ENCODE measurements at regions not wholly inside any gene's neighbourhood (a gene's known extent, or its start where the extent isn't known, plus 50 kb on each side); places are given as distances from the start of the nearest gene placed in this dataset.
A peak's percentile ranks its signal among the peaks of the same experiment; 100 is the strongest.

GRCh38 chrX:134746410-134746785 is 50.6 kb downstream of the PABIR2 start (continued):
- no peak for TF ChIP-seq CHD2 (IDR thresholded peaks at IDR 0.05; ENCODE audit: low read length, partially characterized antibody)
- TF ChIP-seq NFIC (IDR thresholded peaks at IDR 0.05; ENCODE audit: borderline replicate concordance): peak; percentile 91
- peak; percentile 20; the same call in 1 of the 2 replicates for TF ChIP-seq FOSL2 (IDR thresholded peaks at IDR 0.05; ENCODE audit: borderline replicate concordance, low read depth)
- no peak for TF ChIP-seq IRF3 (IDR thresholded peaks at IDR 0.05; ENCODE audit: low read depth, low read length)
- TF ChIP-seq GABPA (IDR thresholded peaks at IDR 0.05; ENCODE audit: low read depth): no peak
- peak; percentile 90 for TF ChIP-seq PBX3 (IDR thresholded peaks at IDR 0.05)
- no peak for TF ChIP-seq SMC3 (IDR thresholded peaks at IDR 0.05; ENCODE audit: low read depth, low read length)
- no peak for TF ChIP-seq REST (IDR thresholded peaks at IDR 0.05; ENCODE audit: low read depth, low read length)

GRCh38 chrX:134745636-134746409 is 51.2 kb downstream of the PABIR2 start:
- no peaks in the 10 kb centered on the region for H3F3A ChIP-seq (replicated peaks; ENCODE audit: insufficient read depth)
- no peaks in the 10 kb centered on the region for H4K20me1 ChIP-seq (ENCODE audit: insufficient read depth)
- H3K4me3 ChIP-seq (ENCODE audit: low read depth in 2 of 2, low read length in 1 of 2): no peak overlapping the region
- peak overlapping the region in 1 of 2 experiments; percentile 22; a peak in 1 of 4 replicates for H3K27ac ChIP-seq (ENCODE audit: low read depth in 2 of 2, low read length in 1 of 2)
- H3K36me3 ChIP-seq (replicated peaks in 1 of 2; ENCODE audit: control insufficient read depth in 1 of 2, insufficient read depth in 2 of 2, low read length in 1 of 2): no peaks in the 10 kb centered on the region
- no peaks in the 10 kb centered on the region for H3K4me1 ChIP-seq (ENCODE audit: control insufficient read depth in 1 of 2, insufficient read depth in 2 of 2, low read depth in 1 of 2, low read length in 1 of 2)
- H3K27me3 ChIP-seq (ENCODE audit: insufficient read depth): no peaks in the 10 kb centered on the region
- no peaks in the 10 kb centered on the region for H3K9me3 ChIP-seq
- POLR2A ChIA-PET: no interaction called here
- TF ChIP-seq USF1 (IDR thresholded peaks at IDR 0.05; ENCODE audit: borderline replicate concordance, low read depth): no peak
- no peak for TF ChIP-seq TCF12 (IDR thresholded peaks at IDR 0.05)
- TF ChIP-seq USF2 (IDR thresholded peaks at IDR 0.05; ENCODE audit: borderline replicate concordance, low read depth, low read length): no peak
- no peak for TF ChIP-seq ELF1 (IDR thresholded peaks at IDR 0.05)
- TF ChIP-seq MEF2A (IDR thresholded peaks at IDR 0.05; ENCODE audit: borderline replicate concordance, low read depth): no peak
- TF ChIP-seq EZH2phosphoT487 (IDR thresholded peaks at IDR 0.05; ENCODE audit: borderline replicate concordance, low read depth): no peak
- no peak for TF ChIP-seq RFX5 (IDR thresholded peaks at IDR 0.05; ENCODE audit: low read length)
- TF ChIP-seq GABPA (IDR thresholded peaks at IDR 0.05; ENCODE audit: low read depth): no peak
- TF ChIP-seq RXRA (IDR thresholded peaks at IDR 0.05; ENCODE audit: borderline replicate concordance, low read depth): no peak
- TF ChIP-seq ZBTB33 (IDR thresholded peaks at IDR 0.05; ENCODE audit: borderline replicate concordance, low read depth): no peak
- no peak for TF ChIP-seq YY1 (IDR thresholded peaks at IDR 0.05; ENCODE audit: low read depth)
- no peak for TF ChIP-seq TEAD4 (IDR thresholded peaks at IDR 0.05; ENCODE audit: borderline replicate concordance, insufficient read depth)
- no peak overlapping the region for H3K4me2 ChIP-seq
- no peak overlapping the region for H2AFZ ChIP-seq (ENCODE audit: low read depth)
- no peaks in the 10 kb centered on the region for H3K79me2 ChIP-seq (ENCODE audit: insufficient read depth)
- 75% methylated on average over 3 of the region's 3 CpGs for WGBS (ENCODE audit: low lambda C conversion rate)
- CTCF ChIA-PET: interaction anchor here (1.0 to 2.1 kb wide), 2 partner anchors 15 to 225 kb away, joined by 4 to 5 read pairs; no protein-coding TSS in a partner anchor
- H3K9ac ChIP-seq: no peak overlapping the region
- no peak for DNase-seq
- H3K9me2 ChIP-seq: no peaks in the 10 kb centered on the region

All from SK-N-SH (cell line).